B cell (primary cell): ENCODE measurements at regions not wholly inside any gene's neighbourhood (a gene's known extent, or its start where the extent isn't known, plus 50 kb on each side); places are given as distances from the start of the nearest gene placed in this dataset.

ENCODE experiments used
- ATAC-seq: fragments of 200-7000 bp; cut with Tn5 transposase; one replicate; pipeline ENCODE4 v1.10.0; 2021; ENCODE audit warnings: low read depth, mild to moderate bottlenecking, moderate number of reproducible peaks, moderate library complexity
- CTCF ChIA-PET: fragments of 350-600 bp; sonication (Branson Sonifier 250); formaldehyde crosslinking; loops from one replicate; lab custom pipeline; 2021; ENCODE audit warnings: antibody characterized with exemption, inconsistent platforms; lab: Charles Lee
- POLR2A ChIA-PET: fragments of 350-600 bp; sonication (Branson Sonifier 250); formaldehyde crosslinking; loops from one replicate; lab custom pipeline; 2021; ENCODE audit warnings: antibody characterized with exemption; lab: Charles Lee
- DNase-seq: peaks from one replicate; pipeline ENCODE4 v3.0.0; 2013
- H2AFZ ChIP-seq: 2 replicates; pipeline ENCODE4 v1.6.1; 2012; ENCODE audit warnings: mild to moderate bottlenecking, low read depth, low read length; ENCODE audit not compliant: insufficient read depth, poor library complexity, severe bottlenecking
- H3K27ac ChIP-seq, 2 donors: 1 replicate in 1 of 2; 2 replicates in 1 of 2; pipeline ENCODE4 v1.5.1; 2012 to 2013; ENCODE audit warnings: low read length in 2 of 2, mild to moderate bottlenecking in 2 of 2, moderate library complexity in 1 of 2
- H3K27me3 ChIP-seq, 4 experiments: fragments of 200-600 bp in 1 of 4; sonication (generic) in 1 of 4; replicated peaks in 1 of 4; 1 replicate in 2 of 4; 2 replicates in 2 of 4; pipeline versions ENCODE4 v1.6.1 to v1.7.0; 2013 to 2016; ENCODE audit warnings: low read length in 3 of 4, mild to moderate bottlenecking in 2 of 4, mixed read lengths in 1 of 4, moderate library complexity in 1 of 4; ENCODE audit not compliant: insufficient read depth in 4 of 4, control insufficient read depth in 3 of 4; ENCODE audit errors: control extremely low read depth in 1 of 4
- H3K36me3 ChIP-seq, 2 experiments: replicated peaks in 1 of 2; 1 replicate in 1 of 2; 2 replicates in 1 of 2; pipeline versions ENCODE4 v1.6.1 to v1.7.1; 2013; ENCODE audit warnings: low read length in 1 of 2; ENCODE audit not compliant: insufficient read depth in 2 of 2, control insufficient read depth in 1 of 2; ENCODE audit errors: control extremely low read depth in 1 of 2, extremely low read depth in 1 of 2
- H3K4me1 ChIP-seq, 2 donors: fragments of 200-600 bp in 1 of 2; sonication (generic) in 1 of 2; 1 replicate in 1 of 2; 2 replicates in 1 of 2; pipeline versions ENCODE4 v1.5.1 to v1.6.1; 2013 to 2017; ENCODE audit warnings: low read length in 2 of 2; ENCODE audit not compliant: control insufficient read depth in 2 of 2, insufficient read depth in 2 of 2
- H3K4me2 ChIP-seq: replicated peaks from 2 replicates; pipeline ENCODE3; 2012; ENCODE audit warnings: mild to moderate bottlenecking, low read depth, low read length; ENCODE audit not compliant: poor library complexity, severe bottlenecking
- H3K4me3 ChIP-seq, 5 experiments: fragments of 200-600 bp in 1 of 5; sonication (generic) in 1 of 5; 1 replicate in 3 of 5; 2 replicates in 2 of 5; pipeline versions ENCODE4 v1.5.1 to v1.7.0; 2011 to 2016; ENCODE audit warnings: low read length in 4 of 5, mild to moderate bottlenecking in 4 of 5, low read depth in 2 of 5, control low read depth in 1 of 5, moderate library complexity in 1 of 5; ENCODE audit not compliant: insufficient read depth in 1 of 5; ENCODE audit errors: control extremely low read depth in 1 of 5, extremely low read depth in 1 of 5
- H3K79me2 ChIP-seq: fragments of 200-600 bp; sonication (generic); one replicate; pipeline ENCODE4 v1.6.0; 2016; ENCODE audit warnings: low read length; ENCODE audit not compliant: control insufficient read depth, insufficient read depth
- H3K9ac ChIP-seq: fragments of 200-600 bp; sonication (generic); 2 replicates; pipeline ENCODE4 v1.6.1; 2017; ENCODE audit warnings: mild to moderate bottlenecking, low read length, moderate library complexity
- H3K9me3 ChIP-seq, 3 donors: one replicate each; pipeline versions ENCODE4 v1.6.1 to v1.7.1; 2013; ENCODE audit warnings: low read length in 2 of 3; ENCODE audit not compliant: control insufficient read depth in 2 of 3, insufficient read depth in 1 of 3; ENCODE audit errors: control extremely low read depth in 1 of 3
- H4K20me1 ChIP-seq: 2 replicates; pipeline ENCODE4 v1.6.0; 2012; ENCODE audit warnings: mild to moderate bottlenecking, low read length; ENCODE audit not compliant: insufficient read depth, control insufficient read depth, poor library complexity, severe bottlenecking
- H3K27ac Mint-ChIP-seq: one replicate; pipeline ENCODE4 v1.8.0; 2021; ENCODE audit warnings: mixed read lengths
- H3K27me3 Mint-ChIP-seq: one replicate; pipeline ENCODE4 v1.8.0; 2021; ENCODE audit warnings: mixed read lengths
- H3K4me1 Mint-ChIP-seq: one replicate; pipeline ENCODE4 v1.8.0; 2021; ENCODE audit warnings: mixed read lengths
- H3K4me3 Mint-ChIP-seq: one replicate; pipeline ENCODE4 v1.8.0; 2021; ENCODE audit warnings: mixed read lengths
- H3K9me3 Mint-ChIP-seq: one replicate; pipeline ENCODE4 v1.8.0; 2022; ENCODE audit warnings: mixed read lengths; ENCODE audit not compliant: insufficient read depth
- EZH2 ChIP-seq: IDR thresholded peaks from 2 replicates; pipeline ENCODE4 v1.6.1; 2012; ENCODE audit warnings: borderline replicate concordance, low read depth, mild to moderate bottlenecking, moderate library complexity, low read length; ENCODE audit not compliant: insufficient read depth, poor library complexity, severe bottlenecking
- WGBS: methylation state at CpG from one replicate; pipeline ENCODE4 v1.1.5; 2013; ENCODE audit warnings: missing lambda C conversion rate; ENCODE audit not compliant: insufficient coverage; 5-methylcytosine and 5-hydroxymethylcytosine counted together
- intact Hi-C: fragments of 100-400 bp; cut with micrococcal nuclease; formaldehyde crosslinking; loops from one replicate; pipeline ENCODE4 v1.10.0; 2022
- TF ChIP-seq, protein P1 (sequence below): fragments of 200-600 bp; IDR thresholded peaks from one replicate; pipeline ENCODE4 v1.8.0; 2022; ENCODE audit warnings: antibody characterized with exemption, mild to moderate bottlenecking

DNA sequence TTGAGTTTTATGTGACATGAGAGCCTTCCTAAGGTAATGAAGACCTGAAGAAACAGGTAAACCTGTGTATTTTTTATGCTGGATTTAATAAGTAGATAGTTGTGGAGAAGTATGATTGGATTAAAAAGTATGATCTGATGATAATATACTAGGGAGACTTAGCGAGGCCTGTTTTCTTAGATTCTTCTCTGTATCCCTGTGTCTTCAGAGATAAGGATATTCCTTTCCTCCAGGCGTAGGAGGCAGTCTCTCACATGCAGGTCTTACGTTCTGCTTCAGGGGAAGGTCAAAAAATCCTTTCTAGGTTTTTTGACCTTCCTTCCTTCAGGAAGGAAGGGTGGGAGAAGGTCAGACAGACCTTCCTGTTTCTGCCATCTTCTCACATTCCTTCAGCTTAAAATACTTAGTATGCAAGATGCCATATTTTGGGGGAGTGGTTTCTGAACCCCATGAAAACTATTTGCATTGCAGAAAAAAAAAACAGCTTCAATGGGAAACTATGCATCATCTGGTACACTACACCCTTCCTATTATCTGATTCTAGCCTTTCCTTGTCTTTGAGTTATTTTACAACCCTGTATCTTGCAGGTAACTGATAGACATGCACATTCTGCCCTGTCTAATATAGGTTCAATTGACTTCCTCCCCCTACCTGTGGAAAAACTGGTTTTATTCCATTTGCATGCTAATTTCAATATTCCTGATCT is 57.3 kb upstream of the ZNF608 start:
- no peaks in the 10 kb centered on the region for H3K27me3 Mint-ChIP-seq
- H3K79me2 ChIP-seq = no peaks in the 10 kb centered on the region
- H3K4me3 Mint-ChIP-seq = no peak overlapping the region
- H3K9ac ChIP-seq = no peak overlapping the region
- H2AFZ ChIP-seq = no peak overlapping the region
- H3K9me3 Mint-ChIP-seq = no peaks in the 10 kb centered on the region
- H3K9me3 ChIP-seq = peaks cover 0 to 2% (median 0%) of the 10 kb centered on the region in 3 donors
- no peaks in the 10 kb centered on the region for H4K20me1 ChIP-seq
- no peak overlapping the region for H3K27ac Mint-ChIP-seq
- POLR2A ChIA-PET = no interaction called here
- CTCF ChIA-PET = no interaction called here
- H3K27me3 ChIP-seq = no peaks in the 10 kb centered on the region
- no peak overlapping the region for H3K27ac ChIP-seq
- H3K4me1 ChIP-seq = no peaks in the 10 kb centered on the region
- ATAC-seq = no peak
- no peak for TF ChIP-seq EZH2
- TF ChIP-seq, protein P1, sequence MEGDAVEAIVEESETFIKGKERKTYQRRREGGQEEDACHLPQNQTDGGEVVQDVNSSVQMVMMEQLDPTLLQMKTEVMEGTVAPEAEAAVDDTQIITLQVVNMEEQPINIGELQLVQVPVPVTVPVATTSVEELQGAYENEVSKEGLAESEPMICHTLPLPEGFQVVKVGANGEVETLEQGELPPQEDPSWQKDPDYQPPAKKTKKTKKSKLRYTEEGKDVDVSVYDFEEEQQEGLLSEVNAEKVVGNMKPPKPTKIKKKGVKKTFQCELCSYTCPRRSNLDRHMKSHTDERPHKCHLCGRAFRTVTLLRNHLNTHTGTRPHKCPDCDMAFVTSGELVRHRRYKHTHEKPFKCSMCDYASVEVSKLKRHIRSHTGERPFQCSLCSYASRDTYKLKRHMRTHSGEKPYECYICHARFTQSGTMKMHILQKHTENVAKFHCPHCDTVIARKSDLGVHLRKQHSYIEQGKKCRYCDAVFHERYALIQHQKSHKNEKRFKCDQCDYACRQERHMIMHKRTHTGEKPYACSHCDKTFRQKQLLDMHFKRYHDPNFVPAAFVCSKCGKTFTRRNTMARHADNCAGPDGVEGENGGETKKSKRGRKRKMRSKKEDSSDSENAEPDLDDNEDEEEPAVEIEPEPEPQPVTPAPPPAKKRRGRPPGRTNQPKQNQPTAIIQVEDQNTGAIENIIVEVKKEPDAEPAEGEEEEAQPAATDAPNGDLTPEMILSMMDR = no peak
- H3K4me2 ChIP-seq = no peak overlapping the region
- 100% methylated on average over 1 of the region's 3 CpGs for WGBS
- intact Hi-C loops = no loop called here
- no peak for DNase-seq
- H3K4me3 ChIP-seq = no peak overlapping the region
- no peaks in the 10 kb centered on the region for H3K4me1 Mint-ChIP-seq
- no peaks in the 10 kb centered on the region for H3K36me3 ChIP-seq

DNA sequence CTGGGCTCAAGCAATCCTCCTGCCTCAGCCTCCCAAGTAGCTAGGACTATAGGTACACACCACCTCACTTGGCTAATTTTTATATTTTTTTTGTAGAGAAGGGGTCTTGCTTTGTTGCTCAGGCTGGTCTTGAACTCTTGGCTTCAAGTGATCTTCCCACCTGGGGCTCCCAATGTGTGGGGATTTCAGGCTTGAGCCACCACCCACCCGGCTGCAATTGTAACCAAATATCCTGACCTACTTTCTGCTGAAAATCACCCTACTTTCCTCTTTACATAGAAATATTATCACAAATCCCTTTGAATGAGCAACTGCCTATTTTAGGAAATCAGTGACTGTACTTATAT is 59.6 kb upstream of the ZNF608 start:
- ATAC-seq = no peak
- Histone ChIP-seq H3K27me3 (no peaks in the 10 kb centered on the region), H3K79me2 (no peaks in the 10 kb centered on the region), H3K9ac (no peak overlapping the region), H2AFZ (no peak overlapping the region), H3K9me3 (peaks cover 0 to 5% (median 0%) of the 10 kb centered on the region in 3 donors), H4K20me1 (no peaks in the 10 kb centered on the region), H3K4me3 (no peak overlapping the region), H3K27ac (no peak overlapping the region), H3K4me2 (no peak overlapping the region), H3K4me1 (no peaks in the 10 kb centered on the region), H3K36me3 (no peaks in the 10 kb centered on the region)
- Mint-ChIP-seq H3K27ac (no peak overlapping the region), H3K27me3 (no peaks in the 10 kb centered on the region), H3K4me3 (no peak overlapping the region), H3K4me1 (no peaks in the 10 kb centered on the region), H3K9me3 (no peaks in the 10 kb centered on the region)
- ChIA-PET POLR2A (no interaction called here), CTCF (no interaction called here)
- intact Hi-C loops = no loop called here
- 100% methylated on average over 1 of the region's 1 CpG for WGBS
- no peak for DNase-seq
- TF ChIP-seq, protein P1 = no peak
- TF ChIP-seq EZH2 = no peak
